HL-60 (cell line): ENCODE measurements at regions not wholly inside any gene's neighbourhood (a gene's known extent, or its start where the extent isn't known, plus 50 kb on each side); places are given as distances from the start of the nearest gene placed in this dataset.

Experiments used
- DNase-seq, 2 experiments: peaks; one replicate each; pipeline ENCODE4 v3.0.0-alpha.2; 2010 to 2020; ENCODE audit warnings: low read depth in 1 of 2, low spot score in 1 of 2
- H3K27ac ChIP-seq: fragments of 250-450 bp; sonication (Bioruptor Pico); replicated peaks from 2 replicates; pipeline ENCODE4 v1.5.1; 2020; ENCODE audit warnings: mild to moderate bottlenecking, moderate library complexity
- H3K27me3 ChIP-seq: fragments of 250-450 bp; sonication (Bioruptor Pico); 2 replicates; pipeline ENCODE4 v1.5.1; 2021; ENCODE audit warnings: mild to moderate bottlenecking, moderate library complexity; ENCODE audit not compliant: insufficient read depth, poor library complexity, severe bottlenecking
- H3K4me3 ChIP-seq: replicated peaks from 2 replicates; pipeline ENCODE4 v1.5.1; 2011; ENCODE audit warnings: mild to moderate bottlenecking, control low read depth, low read length; ENCODE audit not compliant: insufficient read depth
- CTCF ChIP-seq: IDR thresholded peaks from one replicate; pipeline ENCODE4 v1.5.1; 2011; ENCODE audit warnings: low read length, control low read depth, inconsistent platforms; ENCODE audit not compliant: insufficient read depth
- GABPA ChIP-seq: IDR thresholded peaks from 2 replicates; pipeline ENCODE4 v1.6.1; 2012; ENCODE audit warnings: low read depth
- POLR2AphosphoS5 ChIP-seq: IDR thresholded peaks from 2 replicates; pipeline ENCODE4 v1.6.1; 2012; ENCODE audit warnings: low read depth
- REST ChIP-seq: IDR thresholded peaks from 2 replicates; pipeline ENCODE4 v1.6.1; 2012; ENCODE audit warnings: low read depth; ENCODE audit not compliant: insufficient replicate concordance
- SPI1 ChIP-seq: IDR thresholded peaks from 2 replicates; pipeline ENCODE4 v1.6.1; 2012; ENCODE audit warnings: low read depth, mild to moderate bottlenecking, borderline replicate concordance

DNA sequence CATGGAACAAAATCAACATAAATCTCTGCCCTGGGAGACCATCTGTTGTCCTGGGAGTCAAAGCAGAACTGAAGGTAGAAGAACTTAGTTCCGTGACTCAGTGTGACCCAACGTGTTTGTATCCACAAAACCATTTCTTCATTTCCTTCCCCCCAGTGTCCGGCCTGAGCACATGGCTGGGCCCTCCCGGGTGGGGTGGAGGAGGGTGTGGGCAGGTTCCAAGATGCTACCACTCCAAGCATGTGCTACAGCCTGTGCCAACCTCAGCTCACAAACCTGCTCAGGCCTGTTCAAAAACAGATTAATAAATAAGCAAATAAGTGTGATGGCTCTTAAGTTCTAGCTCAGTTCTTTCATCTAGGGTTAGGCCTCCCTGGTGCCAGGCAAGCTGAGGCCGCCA, 55.3 kb downstream of the SHANK2 start:
- DNase-seq: no peak
- H3K4me3 ChIP-seq: no peak overlapping the region
- no peaks in the 10 kb centered on the region for H3K27me3 ChIP-seq
- H3K27ac ChIP-seq: no peak overlapping the region
- no peak for TF ChIP-seq GABPA
- TF ChIP-seq POLR2AphosphoS5: no peak

- TF ChIP-seq GABPA (no peak), REST (no peak), CTCF (no peak), POLR2AphosphoS5 (no peak), SPI1 (no peak)
- Histone ChIP-seq H3K27ac (no peak overlapping the region), H3K4me3 (no peak overlapping the region), H3K27me3 (no peaks in the 10 kb centered on the region)
- no peak for DNase-seq
These were observed 57.7 kb downstream of the SHANK2 start for GRCh38 chr11:71194710-71195109.

DNA sequence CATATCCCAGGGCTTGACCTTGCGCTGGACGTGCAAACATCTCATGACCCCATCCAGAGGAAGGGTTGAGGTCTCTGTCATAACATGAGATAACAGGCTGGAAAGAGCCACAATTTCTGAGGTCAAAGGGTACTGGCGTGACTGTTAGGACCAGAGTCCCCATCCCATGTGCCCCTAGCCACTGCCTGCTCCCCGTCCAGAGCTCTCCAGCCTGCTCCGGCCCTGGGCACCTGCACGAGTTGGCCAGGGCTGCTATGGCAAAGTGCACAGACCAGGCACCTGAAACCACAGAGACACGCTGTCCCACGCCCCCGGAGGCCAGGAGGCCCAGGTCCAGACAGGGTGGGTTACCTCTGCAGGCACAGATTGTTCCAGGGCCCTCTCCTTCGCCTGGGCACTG, 58.9 kb downstream of the SHANK2 start:
- Histone ChIP-seq H3K27ac (no peak overlapping the region), H3K4me3 (no peak overlapping the region), H3K27me3 (no peaks in the 10 kb centered on the region)
- no peak for DNase-seq
- no peak for TF ChIP-seq POLR2AphosphoS5
- no peak for TF ChIP-seq SPI1
- no peak for TF ChIP-seq GABPA
- TF ChIP-seq REST: no peak
- TF ChIP-seq CTCF: no peak

DNA sequence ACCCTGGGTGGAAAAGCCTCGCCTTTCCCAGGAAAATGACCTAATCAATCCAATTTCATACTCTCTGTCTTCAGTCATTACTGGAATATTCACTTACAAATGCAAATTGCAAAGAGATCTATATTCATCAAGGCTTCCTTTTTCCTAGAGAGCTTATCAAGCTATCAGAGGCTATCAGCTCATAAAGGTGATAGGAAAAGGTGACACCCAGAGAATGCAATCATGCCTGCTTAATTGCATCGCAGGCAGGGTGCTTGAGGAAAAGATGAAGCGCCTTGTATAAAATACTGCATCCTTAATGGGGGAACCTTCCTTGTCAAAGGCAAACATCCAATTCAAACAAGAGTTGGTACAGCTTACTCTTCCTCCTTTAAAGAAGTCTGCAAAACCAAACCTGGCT, 59.7 kb downstream of the SHANK2 start:
- TF ChIP-seq CTCF (no peak), POLR2AphosphoS5 (no peak)
- no peak for DNase-seq
- Histone ChIP-seq H3K27me3 (no peaks in the 10 kb centered on the region), H3K4me3 (no peak overlapping the region), H3K27ac (no peak overlapping the region)
